ENCODE measurements at regions not wholly inside any gene's neighbourhood (a gene's known extent, or its start where the extent isn't known, plus 50 kb on each side); places are given as distances from the start of the nearest gene placed in this dataset.

DNA sequence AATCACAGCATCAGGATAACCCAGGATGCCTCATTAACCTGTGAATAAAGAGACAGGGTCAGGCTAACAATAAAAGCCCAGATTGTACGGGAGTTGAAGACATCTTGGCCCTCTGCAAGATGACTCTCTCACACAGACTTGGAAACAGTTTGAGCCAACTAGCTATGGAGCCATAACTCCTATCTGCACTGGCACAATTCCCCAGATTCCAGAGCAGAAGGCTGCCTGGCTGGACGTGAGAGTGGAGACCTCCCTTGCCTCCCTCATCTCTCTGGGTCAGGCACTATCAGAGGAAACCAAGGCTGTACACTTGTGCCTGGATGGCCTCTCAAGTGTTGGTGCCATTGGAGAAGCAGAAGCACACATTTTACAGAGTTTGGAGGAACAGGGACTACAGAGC is 312.6 kb downstream of the THBS2 start:
- ATAC-seq (no peak), DNase-seq (ENCODE audit: low read depth in 1 of 2, low spot score in 1 of 2) (no peak), FAIRE-seq (no peak)
- Histone ChIP-seq H3K4me3 (no peak overlapping the region), H3K4me1 (no peaks in the 10 kb centered on the region), H3K9me3 (no peaks in the 10 kb centered on the region), H3K27ac (no peak overlapping the region), H3K4me2 (no peak overlapping the region)
- POLR2A ChIA-PET = no interaction called here
- no peak for TF ChIP-seq SMC3 (IDR thresholded peaks at IDR 0.05)
- TF ChIP-seq POLR2A (IDR thresholded peaks at IDR 0.05; ENCODE audit: low read length) = no peak
- no peak for TF ChIP-seq KDM5A (IDR thresholded peaks at IDR 0.05)
- no peak for TF ChIP-seq EHMT2 (IDR thresholded peaks at IDR 0.05; ENCODE audit: low read depth)
- no peak for TF ChIP-seq RCOR1 (IDR thresholded peaks at IDR 0.05; ENCODE audit: low read depth, low read length)
- no peak for TF ChIP-seq ZNF302 (CRISPR knock-in tag; IDR thresholded peaks at IDR 0.05)
- TF ChIP-seq, protein P1, sequence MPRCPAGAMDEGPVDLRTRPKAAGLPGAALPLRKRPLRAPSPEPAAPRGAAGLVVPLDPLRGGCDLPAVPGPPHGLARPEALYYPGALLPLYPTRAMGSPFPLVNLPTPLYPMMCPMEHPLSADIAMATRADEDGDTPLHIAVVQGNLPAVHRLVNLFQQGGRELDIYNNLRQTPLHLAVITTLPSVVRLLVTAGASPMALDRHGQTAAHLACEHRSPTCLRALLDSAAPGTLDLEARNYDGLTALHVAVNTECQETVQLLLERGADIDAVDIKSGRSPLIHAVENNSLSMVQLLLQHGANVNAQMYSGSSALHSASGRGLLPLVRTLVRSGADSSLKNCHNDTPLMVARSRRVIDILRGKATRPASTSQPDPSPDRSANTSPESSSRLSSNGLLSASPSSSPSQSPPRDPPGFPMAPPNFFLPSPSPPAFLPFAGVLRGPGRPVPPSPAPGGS (IDR thresholded peaks at IDR 0.05) = no peak
- TF ChIP-seq FOSL2 (IDR thresholded peaks at IDR 0.05) = no peak
- no peak for TF ChIP-seq FOSL2 (CRISPR knock-in tag; IDR thresholded peaks at IDR 0.05)
- TF ChIP-seq CHD4 (IDR thresholded peaks at IDR 0.05; ENCODE audit: borderline replicate concordance) = no peak
- TF ChIP-seq HOXB5 (CRISPR knock-in tag; IDR thresholded peaks at IDR 0.05) = no peak
- no peak for TF ChIP-seq ZFP36 (IDR thresholded peaks at IDR 0.05; ENCODE audit: borderline replicate concordance, partially characterized antibody)
- TF ChIP-seq HEYL (CRISPR knock-in tag; IDR thresholded peaks at IDR 0.05) = no peak
- no peak for TF ChIP-seq ZC3H11A (IDR thresholded peaks at IDR 0.05)
- no peak for TF ChIP-seq RNF2 (IDR thresholded peaks at IDR 0.05; ENCODE audit: borderline replicate concordance, low read depth)
- no peak for TF ChIP-seq CHD2 (IDR thresholded peaks at IDR 0.05; ENCODE audit: low read length, partially characterized antibody)
- TF ChIP-seq, protein P2, sequence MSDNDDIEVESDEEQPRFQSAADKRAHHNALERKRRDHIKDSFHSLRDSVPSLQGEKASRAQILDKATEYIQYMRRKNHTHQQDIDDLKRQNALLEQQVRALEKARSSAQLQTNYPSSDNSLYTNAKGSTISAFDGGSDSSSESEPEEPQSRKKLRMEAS (IDR thresholded peaks at IDR 0.05) = no peak
- 4% methylated on average over 2 of the region's 2 CpGs for WGBS (ENCODE audit: missing lambda C conversion rate)
- CTCF ChIA-PET = no interaction called here

DNA sequence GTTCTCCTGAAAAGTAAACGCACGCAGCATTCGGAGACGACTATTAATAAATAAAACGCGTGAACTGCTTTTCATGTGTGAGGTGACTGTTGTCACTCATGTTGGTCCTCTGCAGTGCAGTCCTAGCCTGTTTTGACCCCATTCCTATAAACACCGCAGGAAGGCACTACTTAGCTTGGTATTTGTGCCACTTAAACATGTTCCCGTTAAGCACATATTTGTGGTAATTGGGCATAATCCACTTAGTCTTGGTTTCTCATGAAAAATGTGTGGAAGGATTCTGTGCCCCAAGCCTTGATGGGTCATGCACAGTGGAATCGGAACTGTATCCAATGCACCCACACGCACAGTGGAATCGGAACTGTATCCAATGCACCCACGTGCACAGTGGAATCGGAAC is 313.9 kb downstream of the THBS2 start:
- no peak overlapping the region for H3K27ac ChIP-seq
- no peak for ATAC-seq
- ChIA-PET POLR2A (no interaction called here), CTCF (interaction anchor here (2.0 kb wide), 1 partner anchor 17 kb away, joined by 6 read pairs; no protein-coding TSS in a partner anchor)
- WGBS (ENCODE audit: missing lambda C conversion rate) = 68% methylated on average over 13 of the region's 13 CpGs
- no peak overlapping the region for H3K4me2 ChIP-seq
- no peaks in the 10 kb centered on the region for H3K4me1 ChIP-seq
- no peak for DNase-seq (ENCODE audit: low read depth in 1 of 2, low spot score in 1 of 2)
- no peak overlapping the region for H3K4me3 ChIP-seq
- no peak for FAIRE-seq
- H3K9me3 ChIP-seq = no peaks in the 10 kb centered on the region
- TF ChIP-seq, protein P1 (IDR thresholded peaks at IDR 0.05) = no peak
- TF ChIP-seq HDAC2 (IDR thresholded peaks at IDR 0.05) = no peak
- no peak for TF ChIP-seq CBX8 (IDR thresholded peaks at IDR 0.05)
- TF ChIP-seq FOSL2 (IDR thresholded peaks at IDR 0.05) = no peak
- no peak for TF ChIP-seq FOSL2 (CRISPR knock-in tag; IDR thresholded peaks at IDR 0.05)
- TF ChIP-seq HEYL (CRISPR knock-in tag; IDR thresholded peaks at IDR 0.05) = no peak
- TF ChIP-seq SMC3 (IDR thresholded peaks at IDR 0.05) = no peak
- TF ChIP-seq PHF8 (IDR thresholded peaks at IDR 0.05; ENCODE audit: borderline replicate concordance, low read depth) = no peak
- no peak for TF ChIP-seq ZC3H11A (IDR thresholded peaks at IDR 0.05)
- TF ChIP-seq MYC (IDR thresholded peaks at IDR 0.05; ENCODE audit: borderline replicate concordance, low read length) = no peak
- TF ChIP-seq HOXB5 (CRISPR knock-in tag; IDR thresholded peaks at IDR 0.05) = no peak
- TF ChIP-seq RARB (CRISPR knock-in tag; IDR thresholded peaks at IDR 0.05) = no peak

DNA sequence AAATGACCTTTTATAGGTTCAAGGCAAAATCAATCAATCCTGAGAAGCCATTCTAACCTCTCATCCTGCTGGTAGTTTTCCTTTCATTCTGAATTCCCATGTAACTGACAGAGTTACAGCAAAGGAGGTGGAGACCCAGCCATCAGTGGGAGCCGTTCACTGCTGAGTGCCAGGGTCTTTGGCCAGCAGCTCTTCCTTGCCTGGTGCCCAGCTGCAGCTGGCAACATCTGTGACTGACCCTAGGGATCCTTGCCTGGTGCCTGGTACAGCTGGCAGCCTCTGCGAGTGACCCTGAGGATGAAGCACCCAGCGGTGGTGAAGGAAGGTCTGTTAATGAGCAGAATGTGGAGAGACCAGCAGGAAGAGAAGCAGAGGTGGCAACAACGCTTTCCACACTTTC is 314.6 kb downstream of the THBS2 start:
- ATAC-seq (no peak), DNase-seq (ENCODE audit: low read depth in 1 of 2, low spot score in 1 of 2) (no peak), FAIRE-seq (no peak)
- no peak overlapping the region for H3K27ac ChIP-seq
- TF ChIP-seq, protein P3, sequence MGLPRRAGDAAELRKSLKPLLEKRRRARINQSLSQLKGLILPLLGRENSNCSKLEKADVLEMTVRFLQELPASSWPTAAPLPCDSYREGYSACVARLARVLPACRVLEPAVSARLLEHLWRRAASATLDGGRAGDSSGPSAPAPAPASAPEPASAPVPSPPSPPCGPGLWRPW (IDR thresholded peaks at IDR 0.05) = no peak
- TF ChIP-seq EHF (CRISPR knock-in tag; IDR thresholded peaks at IDR 0.05) (no peak), RCOR1 (IDR thresholded peaks at IDR 0.05; ENCODE audit: low read depth, low read length) (no peak), SREBF2 (IDR thresholded peaks at IDR 0.05) (no peak), ZFP36 (IDR thresholded peaks at IDR 0.05; ENCODE audit: borderline replicate concordance, partially characterized antibody) (no peak), RNF2 (IDR thresholded peaks at IDR 0.05; ENCODE audit: borderline replicate concordance, low read depth) (no peak), CHD2 (IDR thresholded peaks at IDR 0.05; ENCODE audit: low read length, partially characterized antibody) (no peak), NFE2L2 (conservative IDR thresholded peaks at IDR 0.05; ENCODE audit: low read length) (no peak), RARB (CRISPR knock-in tag; IDR thresholded peaks at IDR 0.05) (no peak), FOXS1 (CRISPR knock-in tag; IDR thresholded peaks at IDR 0.05) (no peak), JUN (IDR thresholded peaks at IDR 0.05) (no peak), HEYL (CRISPR knock-in tag; IDR thresholded peaks at IDR 0.05) (no peak), EP300 (IDR thresholded peaks at IDR 0.05) (no peak), HOXA7 (CRISPR knock-in tag; IDR thresholded peaks at IDR 0.05) (no peak)
- ChIA-PET CTCF (interaction anchor here (2.0 kb wide), 1 partner anchor 18 kb away, joined by 6 read pairs; no protein-coding TSS in a partner anchor), POLR2A (no interaction called here)
- H3K4me2 ChIP-seq = no peak overlapping the region
- no peak overlapping the region for H3K4me3 ChIP-seq
- 23% methylated on average over 4 of the region's 4 CpGs for WGBS (ENCODE audit: missing lambda C conversion rate)
- H3K4me1 ChIP-seq = no peaks in the 10 kb centered on the region
- no peaks in the 10 kb centered on the region for H3K9me3 ChIP-seq

Measured in A549 (cell line).